HG03139 (cell line): ENCODE measurements at regions not wholly inside any gene's neighbourhood (a gene's known extent, or its start where the extent isn't known, plus 50 kb on each side); places are given as distances from the start of the nearest gene placed in this dataset.
A peak's percentile ranks its signal among the peaks of the same experiment; 100 is the strongest.

Experiments used
- ATAC-seq: cut with Tn5 transposase; IDR thresholded peaks from one replicate; pipeline ENCODE4 v1.9.1; 2021; ENCODE audit not compliant: unreplicated experiment

DNA sequence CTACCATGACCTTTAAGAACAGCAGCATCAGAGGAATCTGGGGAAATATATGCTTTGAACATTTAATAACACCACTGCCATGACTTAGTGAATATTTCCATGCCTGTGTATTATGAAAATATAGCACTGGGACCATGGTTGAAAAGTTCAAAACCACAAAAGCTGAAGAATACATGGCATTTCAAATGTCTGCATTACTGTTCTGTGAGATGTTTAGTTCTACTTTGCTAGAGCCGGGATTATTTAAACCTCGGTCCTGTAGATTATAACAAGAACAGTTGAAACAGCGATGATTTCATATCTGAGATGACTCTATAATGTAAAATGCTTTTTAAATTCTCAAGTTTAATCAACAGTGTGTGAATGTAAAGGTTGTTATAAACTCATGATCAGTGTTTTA, 126.7 kb upstream of the AGA start:
- ATAC-seq = no peak

DNA sequence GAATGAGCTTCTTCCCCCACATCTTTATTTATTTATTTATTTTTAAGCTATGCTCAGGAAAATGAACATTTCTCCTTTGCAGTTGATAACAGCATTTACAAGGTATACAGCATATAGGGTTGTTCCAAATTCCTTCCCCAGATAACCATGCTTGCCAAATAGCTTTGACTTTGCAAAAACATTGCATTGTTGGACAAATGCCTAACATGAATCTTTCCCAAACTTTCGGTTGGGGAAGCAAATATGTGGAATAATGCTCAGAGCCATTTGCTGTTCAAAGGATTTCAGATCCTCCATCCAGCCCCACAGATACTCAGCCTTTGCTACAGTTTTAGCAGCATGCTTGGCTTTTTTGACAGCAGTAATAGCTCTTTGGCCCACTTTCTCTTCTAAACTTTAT, 127.2 kb upstream of the AGA start:
- ATAC-seq = no peak

DNA sequence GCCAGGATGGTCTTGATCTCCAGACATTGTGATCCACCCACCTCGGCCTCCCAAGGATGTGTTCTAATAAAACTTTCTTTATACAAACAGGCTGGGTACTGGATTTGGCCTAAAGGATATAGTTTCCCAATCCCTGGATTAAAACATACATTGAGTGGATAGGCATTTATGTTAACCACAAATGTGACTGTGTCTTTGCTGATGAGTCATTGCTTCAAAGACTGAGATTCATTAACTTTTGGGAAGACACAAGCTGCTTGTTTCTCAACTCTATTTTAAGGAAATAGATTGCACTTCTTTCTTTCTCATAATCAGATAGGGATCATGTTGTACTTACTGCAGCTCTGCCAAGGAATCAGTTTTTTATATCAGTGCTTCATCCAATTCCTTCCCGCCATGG, 131.3 kb upstream of the AGA start:
- ATAC-seq = no peak

DNA sequence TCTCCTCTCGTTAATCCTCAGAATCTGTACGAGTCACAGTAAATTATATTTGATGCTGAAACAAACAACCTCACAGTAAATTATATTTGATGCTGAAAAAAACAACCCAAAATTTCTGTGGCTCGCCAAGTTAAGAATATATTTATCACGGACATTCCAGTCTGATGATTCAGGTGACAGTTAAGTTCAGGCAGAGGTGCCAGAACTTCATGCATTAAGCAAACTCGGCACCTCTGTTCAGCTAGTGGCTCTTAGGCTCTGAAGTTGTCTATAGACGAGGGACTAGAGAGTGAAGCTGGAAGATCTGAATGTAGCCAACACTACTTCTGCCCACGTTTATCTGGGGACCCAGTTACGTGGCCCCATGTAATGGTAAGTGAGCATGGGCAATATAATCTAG, 132.2 kb upstream of the AGA start:
- ATAC-seq = no peak

DNA sequence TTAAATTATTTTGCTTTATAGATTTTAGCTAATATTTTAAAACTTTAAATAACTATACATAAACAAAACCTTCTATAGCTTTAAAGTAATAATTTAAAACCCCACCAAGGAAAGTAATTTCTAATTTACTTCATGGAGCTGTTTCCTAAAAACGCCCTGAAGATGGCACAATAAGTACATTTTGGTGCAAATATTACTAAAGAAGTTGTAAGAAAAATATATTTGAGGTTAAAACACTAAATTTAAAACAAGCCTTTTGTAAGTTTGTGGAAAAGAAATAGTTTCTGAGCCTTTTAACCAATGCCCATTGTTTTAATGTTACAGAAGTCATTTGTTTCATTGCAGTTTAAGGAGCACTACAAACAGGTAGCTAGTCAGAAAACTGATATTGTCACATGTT, 137.4 kb upstream of the AGA start:
- no peak for ATAC-seq

DNA sequence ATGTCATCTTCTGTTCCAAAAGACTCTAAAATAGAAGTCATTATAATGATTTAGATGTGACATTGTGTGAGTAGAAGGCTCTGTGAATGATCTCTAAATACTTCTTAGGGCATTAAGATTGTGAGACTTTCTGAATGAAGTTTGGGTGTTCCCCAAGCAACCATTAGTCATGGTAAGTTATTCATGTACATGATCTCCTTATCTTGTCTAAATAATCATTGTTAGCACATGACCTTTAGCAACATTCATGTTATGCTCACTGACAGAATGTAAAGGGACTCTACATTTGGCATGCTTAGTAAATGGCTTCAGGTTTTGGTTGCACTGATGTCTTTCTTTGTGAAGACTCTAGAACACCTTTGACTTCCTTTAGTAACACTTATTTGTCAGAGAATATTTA, 140.8 kb upstream of the AGA start:
- no peak for ATAC-seq

DNA sequence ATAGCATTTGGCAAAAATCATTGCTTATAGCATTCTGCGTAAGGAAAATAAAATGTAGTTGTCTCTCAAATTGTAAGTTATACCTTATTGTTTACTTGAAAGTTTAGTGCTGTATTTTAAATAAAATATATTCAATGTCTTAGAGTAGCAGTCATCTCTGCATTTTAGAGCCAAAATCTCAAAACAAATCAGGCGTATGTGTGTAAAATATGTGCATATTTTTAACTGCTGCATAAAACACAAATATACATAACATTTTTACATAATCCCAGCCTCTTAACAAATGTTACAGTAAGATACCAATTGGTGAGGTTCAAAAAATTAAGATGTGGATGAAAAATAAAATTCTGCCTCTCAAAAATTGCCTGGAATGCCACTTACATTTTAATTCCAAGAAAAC, 145.8 kb upstream of the AGA start:
- ATAC-seq = no peak

DNA sequence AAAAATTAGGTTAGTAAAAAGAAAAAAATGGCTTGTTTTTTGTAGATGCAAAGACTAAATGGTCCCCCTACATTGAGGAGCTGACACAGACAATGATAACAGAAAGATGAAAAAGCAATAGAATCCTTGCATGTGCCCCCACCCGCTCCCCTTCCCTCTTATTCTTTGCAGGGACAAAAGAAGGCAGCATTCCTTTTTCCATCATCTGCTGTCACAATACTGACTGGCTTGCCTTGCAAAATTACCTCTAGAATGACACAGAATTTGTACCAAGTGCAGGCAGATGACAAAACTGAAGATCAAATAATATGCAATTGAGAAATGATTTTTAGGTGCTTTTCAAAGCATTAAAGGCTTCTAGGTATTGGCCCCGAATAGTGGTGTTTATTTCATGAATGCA, 153.1 kb upstream of the AGA start:
- no peak for ATAC-seq

DNA sequence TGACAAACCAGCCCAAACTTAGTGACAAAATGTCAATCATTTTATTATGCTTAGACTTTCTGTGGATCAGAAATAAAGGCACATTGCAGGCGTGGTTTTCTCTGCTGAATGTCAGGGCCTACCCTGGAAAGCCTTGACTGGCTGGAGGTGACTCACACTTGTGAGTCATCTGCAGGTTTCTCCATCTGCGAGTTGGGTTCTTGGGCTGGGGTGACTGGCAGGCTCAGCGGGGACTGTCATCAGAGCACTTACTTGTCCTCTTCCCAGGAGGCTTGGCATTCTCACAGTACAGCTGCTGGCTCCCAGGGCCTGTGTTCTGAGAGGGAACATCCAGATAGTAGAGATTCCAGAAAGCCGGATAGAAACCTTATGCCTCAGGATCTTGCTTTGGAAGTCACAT, 153.8 kb upstream of the AGA start:
- ATAC-seq = no peak

DNA sequence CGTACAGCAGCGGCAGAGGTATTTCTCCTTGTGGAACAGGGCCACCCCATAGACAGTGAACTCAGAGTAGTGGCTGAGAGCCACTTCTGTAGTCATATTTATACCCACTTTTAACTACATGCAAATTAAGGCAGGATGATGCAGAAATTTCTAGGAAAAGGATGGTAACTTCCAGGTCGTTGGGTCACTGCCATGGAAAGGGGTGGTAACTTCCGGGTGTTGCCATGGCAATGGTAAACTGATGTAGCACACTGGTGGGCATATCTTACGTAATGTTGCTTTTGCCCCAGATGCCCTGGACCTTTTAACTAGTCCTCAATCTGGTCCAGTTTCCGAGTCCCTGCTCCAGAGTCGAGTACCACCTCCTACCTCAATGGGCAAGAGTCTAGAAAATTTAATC, 154.8 kb upstream of the AGA start:
- ATAC-seq = no peak

DNA sequence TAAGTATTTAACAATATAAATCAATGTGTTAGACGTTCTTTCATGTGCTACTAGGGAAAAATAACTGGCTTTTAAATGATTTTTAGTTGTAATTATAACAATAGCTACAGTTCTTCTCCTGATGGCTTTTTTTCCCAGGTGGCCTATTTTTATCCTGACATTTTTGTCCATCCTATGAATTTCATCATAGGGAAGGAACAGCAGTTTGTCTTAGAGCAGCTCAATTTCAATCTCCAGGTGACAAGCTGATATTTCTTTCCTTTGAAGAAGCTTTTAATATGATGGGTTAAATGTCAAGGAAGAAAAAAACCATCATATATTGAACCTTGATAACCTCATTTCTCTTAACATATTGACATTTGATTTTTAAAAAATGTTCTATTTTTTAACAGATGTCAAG, 163.0 kb upstream of the AGA start:
- no peak for ATAC-seq

DNA sequence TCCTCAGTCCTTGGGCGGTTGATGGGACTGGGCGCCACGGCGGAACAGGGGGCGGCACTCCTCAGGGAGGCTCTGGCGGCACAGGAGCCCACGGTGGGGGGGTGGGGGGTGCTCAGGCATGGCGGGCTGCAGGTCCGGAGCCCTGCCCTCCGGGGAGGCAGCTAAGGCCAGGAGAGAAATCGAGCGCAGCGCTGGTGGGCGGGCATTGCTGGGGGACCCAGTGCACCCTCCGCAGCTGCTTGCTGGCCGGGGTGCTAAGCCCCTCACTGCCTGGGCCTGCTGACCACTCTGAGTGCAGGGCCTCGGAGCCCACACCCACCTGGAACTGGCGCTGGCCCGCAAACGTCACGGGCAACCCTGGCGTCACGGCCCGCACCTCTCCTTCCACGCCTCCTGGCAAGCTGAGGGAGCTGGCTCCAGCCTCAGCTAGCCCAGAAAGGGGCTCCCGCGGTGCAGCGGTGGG, 164.9 kb upstream of the AGA start:
- no peak for ATAC-seq

DNA sequence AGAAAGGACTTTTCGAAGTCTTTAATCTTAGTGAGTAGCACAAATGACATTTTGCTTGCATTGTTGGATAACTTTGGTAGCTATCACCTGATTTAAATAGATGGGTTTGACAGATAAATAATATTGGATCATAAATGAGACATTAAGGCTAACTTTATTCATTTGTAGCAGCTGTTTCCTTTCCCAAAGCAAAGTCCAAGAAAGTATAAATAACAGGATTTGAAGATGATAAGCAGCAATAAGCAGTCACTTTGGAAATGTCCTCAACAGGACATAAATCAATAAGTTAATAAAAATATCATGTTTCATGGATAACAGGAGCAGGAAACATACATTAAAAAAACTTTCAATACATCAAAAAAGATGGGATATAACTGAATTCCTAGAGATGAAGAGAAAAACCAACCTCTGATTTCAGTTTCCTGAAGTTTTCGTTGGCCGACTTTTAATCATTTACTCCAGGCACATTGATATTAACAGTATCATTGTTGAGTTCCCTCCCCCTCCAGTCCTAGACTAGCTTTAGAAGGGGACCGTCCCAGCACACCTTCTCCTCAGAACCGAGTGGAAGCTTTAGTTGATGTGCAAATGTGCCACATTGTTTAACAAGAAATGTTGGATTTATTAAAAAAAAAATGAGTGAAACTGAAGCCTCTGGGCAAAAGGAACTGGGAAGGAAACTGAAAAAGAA, 169.9 kb upstream of the AGA start:
- no peak for ATAC-seq

DNA sequence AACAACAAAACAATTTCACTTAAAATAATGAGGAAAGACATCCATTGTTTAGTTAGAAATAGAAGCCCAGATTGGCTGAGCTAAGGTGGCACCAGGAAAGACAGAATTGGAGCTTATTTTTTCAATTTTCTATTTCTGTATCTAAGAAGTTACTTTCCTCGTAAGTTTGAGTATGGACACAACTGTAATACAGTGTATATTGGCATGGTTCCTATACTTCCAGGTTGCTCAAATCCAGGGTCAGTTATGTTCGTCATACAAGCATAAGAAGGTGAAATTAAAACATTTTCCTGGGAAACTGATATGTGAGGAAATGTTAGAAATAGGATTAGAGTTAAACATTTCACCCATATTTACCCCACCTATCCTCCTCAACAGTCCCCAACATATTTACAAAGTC, 170.4 kb upstream of the AGA start:
- no peak for ATAC-seq

DNA sequence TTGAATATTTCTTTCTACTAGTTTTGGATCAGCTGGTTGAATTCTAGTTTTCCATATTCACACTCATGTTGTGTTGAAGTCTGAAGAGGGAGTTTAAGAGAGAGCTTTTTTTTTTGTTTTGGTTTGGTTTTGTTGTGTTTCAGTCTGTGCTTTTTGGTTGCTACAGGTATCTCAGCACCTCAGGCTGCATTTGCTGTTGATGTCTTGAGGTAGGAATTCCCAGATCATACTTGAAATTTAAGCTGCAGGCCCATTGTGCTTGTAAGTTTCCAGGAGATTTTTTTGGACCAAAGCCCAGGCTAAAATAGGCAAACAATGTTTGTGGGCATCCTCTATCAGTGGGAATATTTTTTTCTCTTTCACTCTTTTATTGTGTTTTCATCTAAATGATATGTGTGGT, 190.2 kb upstream of the AGA start:
- ATAC-seq = no peak

DNA sequence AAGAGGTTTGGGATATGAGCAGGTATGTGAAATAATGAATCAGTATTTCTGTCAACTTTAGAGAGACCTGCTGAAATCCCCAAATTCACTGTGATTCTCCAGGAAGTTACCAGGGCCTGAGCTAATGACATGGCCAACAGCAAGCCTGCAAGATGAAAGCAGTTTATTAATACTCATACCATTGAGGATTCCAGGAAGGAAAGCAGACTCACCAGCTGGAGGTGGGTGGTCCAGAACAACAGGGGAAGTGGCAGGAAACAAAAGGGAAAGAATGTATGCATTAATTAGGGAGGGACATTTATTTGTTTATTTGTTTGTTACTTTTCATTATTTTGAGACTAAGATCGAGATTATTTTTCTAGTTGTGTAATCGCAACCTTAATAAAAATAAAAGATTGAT, 196.6 kb upstream of the AGA start:
- ATAC-seq = no peak

DNA sequence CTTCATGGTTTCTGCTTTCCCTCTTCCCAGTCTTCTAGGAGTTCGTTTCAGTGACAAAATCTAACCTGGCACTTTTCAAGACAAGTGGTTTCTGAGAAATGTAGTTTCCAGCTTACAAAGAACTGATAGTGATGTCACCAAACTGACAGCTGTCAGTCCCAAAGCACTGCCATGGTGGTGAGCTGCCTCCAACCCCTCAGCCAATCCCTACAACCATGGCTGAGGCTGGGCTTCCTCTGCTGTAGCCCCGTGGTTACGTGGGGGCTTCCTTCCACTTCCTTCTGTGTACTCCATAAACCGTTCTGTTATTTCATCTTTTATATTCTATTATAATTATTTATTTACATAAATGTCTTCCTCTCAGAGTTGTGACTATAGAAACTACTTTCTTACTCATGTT, 198.6 kb upstream of the AGA start:
- ATAC-seq = no peak

DNA sequence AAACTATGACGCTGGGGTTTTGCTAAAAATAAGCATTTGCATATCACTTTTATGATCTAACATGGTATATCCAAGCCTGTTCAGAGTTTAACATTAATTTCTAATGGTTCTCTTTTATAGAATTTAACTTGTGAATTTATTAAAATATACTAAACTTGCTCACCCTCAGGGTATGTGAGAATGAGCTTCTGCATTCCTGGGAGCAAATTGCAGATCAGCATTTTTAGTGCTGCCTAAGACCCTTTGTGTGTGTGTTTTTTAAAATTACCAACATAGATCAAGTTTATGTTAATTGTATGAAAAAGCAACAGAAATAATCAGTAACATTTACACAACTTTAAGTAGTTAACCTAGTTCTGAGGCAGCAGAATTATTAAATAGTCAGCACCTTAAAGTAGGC, 218.0 kb upstream of the AGA start:
- no peak for ATAC-seq

DNA sequence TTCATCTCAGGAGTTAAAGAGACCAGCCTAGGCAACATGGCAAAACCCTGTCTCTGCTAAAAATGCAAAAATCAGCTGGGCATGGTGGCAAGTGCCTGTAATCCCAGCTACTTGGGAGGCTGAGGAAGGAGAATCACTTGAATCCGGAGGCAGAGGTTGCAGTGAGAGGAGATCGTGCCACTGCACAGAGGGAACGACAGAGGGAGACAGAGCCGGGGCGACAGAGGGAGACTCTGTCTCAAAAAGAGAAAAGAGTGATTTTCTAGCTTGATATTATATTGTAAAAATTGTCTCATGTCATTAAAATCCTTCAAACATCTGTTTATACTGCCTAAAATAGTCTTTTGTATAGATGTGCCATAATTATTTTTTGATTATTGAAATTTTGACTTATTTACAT, 225.4 kb upstream of the AGA start:
- ATAC-seq = no peak

DNA sequence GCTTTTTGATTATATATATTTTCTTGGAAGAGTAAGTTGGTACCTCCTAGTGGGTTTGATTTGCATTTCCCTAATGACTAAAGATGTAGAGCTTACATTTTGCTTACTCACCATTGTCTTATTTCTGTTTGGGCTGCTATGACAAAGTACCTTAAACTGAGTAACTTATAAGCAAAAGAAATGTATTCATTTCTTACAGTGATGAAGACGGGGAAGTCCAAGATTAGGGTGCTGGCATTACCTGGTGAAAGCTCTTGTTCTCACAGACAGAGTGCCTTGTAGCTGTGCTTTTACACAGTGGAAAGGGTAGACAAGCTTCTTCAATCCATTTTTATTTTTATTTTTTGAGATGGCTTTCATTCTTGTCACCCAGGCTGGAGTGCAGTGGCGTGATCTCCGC, 229.2 kb upstream of the AGA start:
- no peak for ATAC-seq

DNA sequence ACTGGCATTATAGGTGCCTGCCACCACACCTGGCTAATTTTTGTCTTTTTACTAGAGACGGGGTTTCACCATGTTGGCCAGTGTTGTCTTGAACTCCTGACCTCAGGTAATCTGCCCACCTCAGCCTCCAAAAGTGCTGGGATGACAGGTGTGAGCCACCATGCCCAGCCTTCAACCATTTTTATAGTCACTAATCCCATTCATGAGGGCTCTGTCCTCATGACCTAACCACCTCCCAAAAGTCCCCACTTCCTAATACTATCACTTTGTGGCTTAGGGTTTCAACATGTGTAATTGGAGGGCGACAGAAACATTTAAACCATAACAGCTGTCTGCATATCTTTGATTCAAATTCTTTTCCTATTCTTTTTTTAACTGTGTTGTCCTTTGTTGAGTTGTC, 229.6 kb upstream of the AGA start:
- no peak for ATAC-seq

DNA sequence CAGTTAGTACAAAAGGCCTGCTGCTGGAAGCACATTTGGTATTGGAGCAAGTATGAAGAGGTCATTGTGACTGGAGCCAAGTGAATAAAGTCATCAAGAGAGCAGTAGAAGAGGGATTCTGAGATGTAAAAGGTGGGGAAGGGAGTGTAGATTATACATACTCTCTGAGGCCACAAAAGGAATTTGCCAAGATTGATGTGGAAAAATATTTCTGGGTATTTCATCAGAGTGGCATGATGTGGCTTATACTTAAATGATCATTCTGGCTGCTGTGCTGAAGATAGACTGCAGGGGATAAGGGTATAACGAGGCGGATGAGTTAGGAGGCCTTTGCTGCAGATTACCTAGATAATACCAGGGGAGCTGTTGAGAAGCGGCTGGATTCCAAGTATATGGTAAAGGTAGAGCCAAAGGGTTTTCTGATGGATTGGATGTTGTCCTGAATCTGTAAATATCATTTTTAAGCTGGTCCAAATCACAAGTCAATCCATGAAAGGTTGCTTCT, 231.8 kb upstream of the AGA start:
- no peak for ATAC-seq

DNA sequence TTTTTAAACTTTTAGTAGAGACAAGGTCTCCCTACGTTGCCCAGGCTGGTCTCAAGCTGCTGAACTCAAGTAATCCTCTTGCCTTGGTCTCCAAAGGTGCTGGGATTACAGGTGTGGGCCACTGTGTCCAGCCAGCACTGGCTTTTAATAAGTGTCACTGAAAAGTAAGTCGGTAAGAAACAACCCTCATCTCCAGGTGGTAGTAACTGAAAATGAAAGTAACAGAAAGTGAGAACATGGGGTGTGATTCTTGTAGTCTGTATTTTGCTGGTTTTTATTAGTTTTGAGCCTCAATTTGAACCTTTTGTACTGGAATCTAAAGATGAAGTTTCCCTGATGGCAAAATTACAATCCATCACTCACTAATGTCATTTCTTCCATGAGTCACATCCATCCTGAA, 238.1 kb upstream of the AGA start:
- ATAC-seq = peak; percentile 60
